Astrocyte (in vitro differentiated cells and primary cell): ENCODE measurements at regions not wholly inside any gene's neighbourhood (a gene's known extent, or its start where the extent isn't known, plus 50 kb on each side); places are given as distances from the start of the nearest gene placed in this dataset.

Source experiments
- EZH2 ChIP-seq: IDR thresholded peaks from 2 replicates; pipeline ENCODE4 v1.6.1; 2012; ENCODE audit warnings: mild to moderate bottlenecking, low read length, inconsistent platforms; ENCODE audit not compliant: insufficient read depth
- TF ChIP-seq, protein P1 (sequence below): IDR thresholded peaks from 2 replicates; pipeline ENCODE4 v1.5.1; 2011; ENCODE audit warnings: low read depth, mild to moderate bottlenecking, inconsistent platforms, low read length, moderate library complexity; ENCODE audit not compliant: insufficient read depth

DNA sequence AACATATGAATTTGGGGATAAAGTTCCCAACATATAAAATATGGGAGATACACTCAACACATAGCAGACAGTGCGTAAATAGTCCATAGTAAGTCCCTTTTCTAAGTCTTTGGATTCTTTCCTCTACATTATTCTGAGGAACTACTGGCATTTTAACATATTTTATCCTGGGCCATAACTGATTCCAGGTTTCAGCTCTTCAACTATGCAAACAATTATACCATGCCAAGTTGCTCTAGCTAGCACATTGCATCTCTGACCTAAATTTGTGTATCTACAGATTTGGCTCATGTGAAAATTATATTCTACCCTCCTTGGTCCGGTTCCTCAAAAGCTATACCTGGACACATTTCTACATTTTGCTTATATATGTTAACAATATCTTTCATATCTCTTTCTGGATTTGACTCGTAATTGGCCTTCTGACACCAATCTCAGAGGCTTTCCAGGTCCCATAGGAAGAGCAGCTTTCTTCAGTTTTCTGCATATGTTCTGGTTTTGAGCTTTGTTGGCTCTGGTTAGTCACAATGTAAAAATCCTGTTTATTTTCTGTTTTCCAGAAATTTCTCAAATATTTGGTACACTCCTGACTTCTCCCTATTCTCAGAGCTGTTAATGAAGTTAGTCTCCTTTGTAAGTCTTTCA is 305.4 kb downstream of the BMP4 start:
- TF ChIP-seq, protein P1, sequence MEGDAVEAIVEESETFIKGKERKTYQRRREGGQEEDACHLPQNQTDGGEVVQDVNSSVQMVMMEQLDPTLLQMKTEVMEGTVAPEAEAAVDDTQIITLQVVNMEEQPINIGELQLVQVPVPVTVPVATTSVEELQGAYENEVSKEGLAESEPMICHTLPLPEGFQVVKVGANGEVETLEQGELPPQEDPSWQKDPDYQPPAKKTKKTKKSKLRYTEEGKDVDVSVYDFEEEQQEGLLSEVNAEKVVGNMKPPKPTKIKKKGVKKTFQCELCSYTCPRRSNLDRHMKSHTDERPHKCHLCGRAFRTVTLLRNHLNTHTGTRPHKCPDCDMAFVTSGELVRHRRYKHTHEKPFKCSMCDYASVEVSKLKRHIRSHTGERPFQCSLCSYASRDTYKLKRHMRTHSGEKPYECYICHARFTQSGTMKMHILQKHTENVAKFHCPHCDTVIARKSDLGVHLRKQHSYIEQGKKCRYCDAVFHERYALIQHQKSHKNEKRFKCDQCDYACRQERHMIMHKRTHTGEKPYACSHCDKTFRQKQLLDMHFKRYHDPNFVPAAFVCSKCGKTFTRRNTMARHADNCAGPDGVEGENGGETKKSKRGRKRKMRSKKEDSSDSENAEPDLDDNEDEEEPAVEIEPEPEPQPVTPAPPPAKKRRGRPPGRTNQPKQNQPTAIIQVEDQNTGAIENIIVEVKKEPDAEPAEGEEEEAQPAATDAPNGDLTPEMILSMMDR, result no peak
- no peak for TF ChIP-seq EZH2
